Fibroblast of lung (primary cell): ENCODE measurements at regions not wholly inside any gene's neighbourhood (a gene's known extent, or its start where the extent isn't known, plus 50 kb on each side); places are given as distances from the start of the nearest gene placed in this dataset.
"Not testable (repeated sequence)": the region's sequence is repeated elsewhere in the genome, so short reads cannot be mapped to it uniquely, and the experiment has no call there.

Experiments used
- DNase-seq, 2 donors: peaks; one replicate each; pipeline versions ENCODE4 v3.0.0 to v3.0.0-alpha.2; 2010; ENCODE audit warnings: low read depth in 2 of 2
- H2AFZ ChIP-seq: 2 replicates; pipeline ENCODE4 v1.5.1; 2012; ENCODE audit warnings: low read length, control low read depth, inconsistent platforms
- H3K27ac ChIP-seq: 2 replicates; pipeline ENCODE4 v1.5.1; 2011; ENCODE audit warnings: low read length, control low read depth; ENCODE audit not compliant: insufficient read depth
- H3K27me3 ChIP-seq: 2 replicates; pipeline ENCODE4 v1.5.1; 2011; ENCODE audit warnings: mild to moderate bottlenecking, low read length; ENCODE audit not compliant: control insufficient read depth, insufficient read depth
- H3K36me3 ChIP-seq: 2 replicates; pipeline ENCODE4 v1.5.1; 2011; ENCODE audit warnings: low read length; ENCODE audit not compliant: control insufficient read depth, insufficient read depth
- H3K4me1 ChIP-seq: 2 replicates; pipeline ENCODE4 v1.5.1; 2011; ENCODE audit warnings: low read length; ENCODE audit not compliant: control insufficient read depth, insufficient read depth; ENCODE audit errors: extremely low read depth
- H3K4me2 ChIP-seq: 2 replicates; pipeline ENCODE4 v1.5.1; 2011; ENCODE audit warnings: low read length, control low read depth; ENCODE audit not compliant: insufficient read depth; ENCODE audit errors: extremely low read depth
- H3K4me3 ChIP-seq, 4 experiments: fragments of 200-600 bp in 1 of 4; sonication (generic) in 1 of 4; replicated peaks in 1 of 4; 2 replicates each; pipeline ENCODE4 v1.5.1; 2011 to 2016; ENCODE audit warnings: low read length in 4 of 4, low read depth in 3 of 4, mild to moderate bottlenecking in 3 of 4, control low read depth in 2 of 4, inconsistent platforms in 1 of 4, mixed read lengths in 1 of 4; ENCODE audit not compliant: insufficient read depth in 1 of 4; ENCODE audit errors: control extremely low read depth in 1 of 4
- H3K79me2 ChIP-seq: 2 replicates; pipeline ENCODE4 v1.5.1; 2012; ENCODE audit warnings: mild to moderate bottlenecking, low read length, inconsistent platforms; ENCODE audit not compliant: control insufficient read depth, insufficient read depth
- H3K9ac ChIP-seq: 2 replicates; pipeline ENCODE4 v1.5.1; 2011; ENCODE audit warnings: mild to moderate bottlenecking, low read length, control low read depth; ENCODE audit not compliant: insufficient read depth
- H3K9me3 ChIP-seq: 2 replicates; pipeline ENCODE4 v1.5.1; 2012; ENCODE audit warnings: low read depth, low read length; ENCODE audit not compliant: control insufficient read depth, insufficient read depth
- H4K20me1 ChIP-seq: 2 replicates; pipeline ENCODE4 v1.5.1; 2011; ENCODE audit warnings: low read length; ENCODE audit not compliant: control insufficient read depth, insufficient read depth; ENCODE audit errors: extremely low read depth
- EZH2 ChIP-seq: IDR thresholded peaks from 2 replicates; pipeline ENCODE4 v1.5.1; 2012; ENCODE audit warnings: low read length, control low read depth, mild to moderate bottlenecking; ENCODE audit errors: missing control alignments
- TF ChIP-seq, protein P1 (sequence below), 2 donors: IDR thresholded peaks in 1 of 2; conservative IDR thresholded peaks in 1 of 2; 1 replicate in 1 of 2; 2 replicates in 1 of 2; pipeline ENCODE4 v1.5.1; 2011 to 2012; ENCODE audit warnings: low read length in 2 of 2, control low read depth in 1 of 2, inconsistent platforms in 1 of 2, low read depth in 1 of 2, mild to moderate bottlenecking in 1 of 2

GRCh38 chr6:156587071-156587470, 190.1 kb upstream of the ARID1B start:
- Histone ChIP-seq H3K9ac (no peak overlapping the region), H2AFZ (no peak overlapping the region), H3K9me3 (no peaks in the 10 kb centered on the region), H3K4me1 (no peaks in the 10 kb centered on the region), H3K36me3 (no peaks in the 10 kb centered on the region), H4K20me1 (no peaks in the 10 kb centered on the region), H3K27me3 (no peaks in the 10 kb centered on the region), H3K4me3 (no peak overlapping the region), H3K27ac (no peak overlapping the region), H3K79me2 (no peaks in the 10 kb centered on the region), H3K4me2 (no peak overlapping the region)
- no peak for DNase-seq
- TF ChIP-seq, protein P1, sequence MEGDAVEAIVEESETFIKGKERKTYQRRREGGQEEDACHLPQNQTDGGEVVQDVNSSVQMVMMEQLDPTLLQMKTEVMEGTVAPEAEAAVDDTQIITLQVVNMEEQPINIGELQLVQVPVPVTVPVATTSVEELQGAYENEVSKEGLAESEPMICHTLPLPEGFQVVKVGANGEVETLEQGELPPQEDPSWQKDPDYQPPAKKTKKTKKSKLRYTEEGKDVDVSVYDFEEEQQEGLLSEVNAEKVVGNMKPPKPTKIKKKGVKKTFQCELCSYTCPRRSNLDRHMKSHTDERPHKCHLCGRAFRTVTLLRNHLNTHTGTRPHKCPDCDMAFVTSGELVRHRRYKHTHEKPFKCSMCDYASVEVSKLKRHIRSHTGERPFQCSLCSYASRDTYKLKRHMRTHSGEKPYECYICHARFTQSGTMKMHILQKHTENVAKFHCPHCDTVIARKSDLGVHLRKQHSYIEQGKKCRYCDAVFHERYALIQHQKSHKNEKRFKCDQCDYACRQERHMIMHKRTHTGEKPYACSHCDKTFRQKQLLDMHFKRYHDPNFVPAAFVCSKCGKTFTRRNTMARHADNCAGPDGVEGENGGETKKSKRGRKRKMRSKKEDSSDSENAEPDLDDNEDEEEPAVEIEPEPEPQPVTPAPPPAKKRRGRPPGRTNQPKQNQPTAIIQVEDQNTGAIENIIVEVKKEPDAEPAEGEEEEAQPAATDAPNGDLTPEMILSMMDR (conservative IDR thresholded peaks at IDR 0.05 in 1 of 2, IDR thresholded peaks at IDR 0.05 in 1 of 2; ENCODE audit: low read depth in 1 of 2, low read length in 2 of 2), result no peak
- TF ChIP-seq EZH2, result no peak

DNA sequence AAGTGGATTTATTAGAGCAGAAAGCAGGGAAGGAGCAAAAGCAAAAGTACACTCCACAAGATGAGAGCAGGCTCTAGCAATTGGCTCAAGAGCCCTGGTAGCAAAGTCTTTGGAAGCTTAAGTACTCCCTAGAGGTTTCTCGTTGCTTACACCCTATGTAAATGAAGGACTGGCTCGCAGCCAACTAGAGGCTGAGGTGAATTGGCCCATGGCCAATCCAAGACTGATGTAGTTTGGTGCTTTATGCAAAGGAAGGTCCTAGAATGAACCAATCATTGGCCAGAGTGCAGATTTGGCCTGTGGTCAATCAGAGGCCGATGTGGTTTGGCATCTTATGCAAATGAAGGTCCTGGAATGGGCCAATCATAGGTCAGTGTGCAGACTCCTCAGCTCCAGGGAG, 191.3 kb upstream of the ARID1B start:
- H2AFZ ChIP-seq, result no peak overlapping the region
- TF ChIP-seq EZH2, result no peak
- TF ChIP-seq, protein P1 (conservative IDR thresholded peaks at IDR 0.05 in 1 of 2, IDR thresholded peaks at IDR 0.05 in 1 of 2; ENCODE audit: low read depth in 1 of 2, low read length in 2 of 2), result no peak
- DNase-seq, result peak in 1 of 2 donors; percentile 29
- H3K4me3 ChIP-seq, result no peak overlapping the region
- no peak overlapping the region for H3K9ac ChIP-seq
- no peaks in the 10 kb centered on the region for H3K27me3 ChIP-seq
- no peaks in the 10 kb centered on the region for H3K4me1 ChIP-seq
- no peaks in the 10 kb centered on the region for H3K36me3 ChIP-seq
- H3K27ac ChIP-seq, result no peak overlapping the region
- no peak overlapping the region for H3K4me2 ChIP-seq
- H3K79me2 ChIP-seq, result no peaks in the 10 kb centered on the region
- no peaks in the 10 kb centered on the region for H3K9me3 ChIP-seq
- H4K20me1 ChIP-seq, result no peaks in the 10 kb centered on the region

DNA sequence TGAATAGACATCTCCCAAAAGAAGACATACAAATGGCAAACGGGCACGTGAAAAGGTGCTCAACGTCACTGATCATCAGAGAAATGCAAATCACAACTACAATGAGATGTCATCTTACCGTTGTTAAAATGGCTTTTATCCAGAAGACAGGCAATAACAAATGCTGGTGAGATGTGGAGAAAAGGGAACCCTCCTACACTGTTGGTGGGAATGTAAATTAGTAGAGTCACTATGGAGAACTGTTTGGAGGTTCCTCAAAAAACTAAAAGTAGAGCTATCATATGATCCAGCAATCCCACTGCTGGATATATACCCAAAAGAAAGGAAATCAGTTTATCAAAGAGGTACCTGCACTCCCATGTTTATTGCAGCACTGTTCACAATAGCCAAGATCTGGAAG, 193.1 kb upstream of the ARID1B start:
- not testable (repeated sequence) for H3K79me2 ChIP-seq, H3K4me3 ChIP-seq, DNase-seq, H3K36me3 ChIP-seq, H3K4me2 ChIP-seq, H3K4me1 ChIP-seq, H3K27ac ChIP-seq, H2AFZ ChIP-seq, H3K27me3 ChIP-seq, H4K20me1 ChIP-seq, H3K9me3 ChIP-seq, H3K9ac ChIP-seq

DNA sequence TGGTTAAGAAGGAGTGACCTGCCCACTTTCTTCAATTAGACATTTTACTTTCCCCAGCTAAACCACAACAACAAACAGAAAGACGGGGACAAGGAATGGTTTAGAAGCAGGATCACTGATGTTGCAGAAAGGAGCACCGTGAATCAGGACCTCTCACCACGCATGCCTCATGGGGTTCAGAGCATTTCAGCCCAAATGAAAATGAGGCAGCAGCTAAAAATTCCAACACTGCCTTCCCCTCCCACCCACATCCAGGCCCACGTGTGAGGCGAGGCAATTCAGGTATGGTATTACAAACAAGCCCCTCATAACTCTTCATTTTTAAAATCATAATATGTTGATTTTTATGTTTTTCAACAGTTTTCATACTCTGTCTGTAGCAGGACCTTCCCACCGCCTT, 194.1 kb upstream of the ARID1B start:
- no peak overlapping the region for H3K4me3 ChIP-seq
- H3K36me3 ChIP-seq, result no peaks in the 10 kb centered on the region
- no peaks in the 10 kb centered on the region for H3K4me1 ChIP-seq
- H3K79me2 ChIP-seq, result no peaks in the 10 kb centered on the region
- TF ChIP-seq, protein P1 (conservative IDR thresholded peaks at IDR 0.05 in 1 of 2, IDR thresholded peaks at IDR 0.05 in 1 of 2; ENCODE audit: low read depth in 1 of 2, low read length in 2 of 2), result no peak
- no peak for TF ChIP-seq EZH2
- H3K9ac ChIP-seq, result no peak overlapping the region
- no peaks in the 10 kb centered on the region for H4K20me1 ChIP-seq
- H3K9me3 ChIP-seq, result no peaks in the 10 kb centered on the region
- no peak overlapping the region for H2AFZ ChIP-seq
- H3K4me2 ChIP-seq, result no peak overlapping the region
- no peaks in the 10 kb centered on the region for H3K27me3 ChIP-seq
- no peak for DNase-seq
- H3K27ac ChIP-seq, result no peak overlapping the region
